HepG2 (cell line): ENCODE measurements at regions not wholly inside any gene's neighbourhood (a gene's known extent, or its start where the extent isn't known, plus 50 kb on each side); places are given as distances from the start of the nearest gene placed in this dataset.

Experiments used
- CCDC6 ChIP-seq: sonication (generic); formaldehyde crosslinking; IDR thresholded peaks from 2 replicates; pipeline ENCODE4 v1.8.1; 2022; ENCODE audit warnings: mild to moderate bottlenecking, missing genetic modification reagents, moderate library complexity
- ELF1 ChIP-seq: sonication (generic); formaldehyde crosslinking; IDR thresholded peaks from 2 replicates; pipeline ENCODE4 v1.4.0; 2020; ENCODE audit warnings: missing genetic modification reagents
- EZH2 ChIP-seq: conservative IDR thresholded peaks from 2 replicates; pipeline ENCODE4 v1.6.1; 2012; ENCODE audit warnings: mild to moderate bottlenecking, low read depth, low read length, moderate library complexity
- HNF4G ChIP-seq, 2 experiments: sonication (generic) in 1 of 2; formaldehyde crosslinking in 1 of 2; IDR thresholded peaks; 2 replicates each; pipeline versions ENCODE4 v1.4.0 to v1.6.1; 2011 to 2020; ENCODE audit warnings: borderline replicate concordance in 2 of 2, low read depth in 2 of 2, mild to moderate bottlenecking in 2 of 2, low read length in 1 of 2, missing genetic modification reagents in 1 of 2, moderate library complexity in 1 of 2
- PAF1 ChIP-seq: IDR thresholded peaks from 2 replicates; pipeline ENCODE4 v1.6.1; 2016; ENCODE audit warnings: missing genetic modification reagents, missing compliant biosample characterization
- POLR2A ChIP-seq, 2 experiments: IDR thresholded peaks; 2 replicates each; pipeline ENCODE4 v1.6.1; 2011; ENCODE audit warnings: low read depth in 2 of 2, low read length in 2 of 2, mild to moderate bottlenecking in 1 of 2, moderate library complexity in 1 of 2; ENCODE audit not compliant: insufficient read depth in 1 of 2
- RARA ChIP-seq: IDR thresholded peaks from 2 replicates; pipeline ENCODE4 v1.6.1; 2016; ENCODE audit warnings: missing genetic modification reagents, missing compliant biosample characterization
- SIN3A ChIP-seq: IDR thresholded peaks from 2 replicates; pipeline ENCODE4 v1.6.1; 2011; ENCODE audit warnings: low read depth, mild to moderate bottlenecking, control low read depth, low read length, borderline replicate concordance
- STAG1 ChIP-seq: sonication (generic); formaldehyde crosslinking; IDR thresholded peaks from 2 replicates; pipeline ENCODE4 v1.4.0; 2020; ENCODE audit warnings: missing genetic modification reagents
- TCF7L2 ChIP-seq: IDR thresholded peaks from 2 replicates; pipeline ENCODE4 v1.6.1; 2011; ENCODE audit warnings: mild to moderate bottlenecking, low read depth, low read length, moderate library complexity
- TRIM24 ChIP-seq: sonication (generic); formaldehyde crosslinking; IDR thresholded peaks from 2 replicates; pipeline ENCODE4 v1.8.0; 2022; ENCODE audit warnings: mild to moderate bottlenecking, missing genetic modification reagents
- ZFX ChIP-seq: sonication (generic); formaldehyde crosslinking; IDR thresholded peaks from 2 replicates; pipeline ENCODE4 v1.4.0; 2020; ENCODE audit warnings: mild to moderate bottlenecking, low read depth, missing genetic modification reagents, moderate library complexity
- TF ChIP-seq, protein P1 (sequence below): sonication (generic); formaldehyde crosslinking; IDR thresholded peaks from 2 replicates; pipeline ENCODE4 v1.5.0; 2020; ENCODE audit warnings: mild to moderate bottlenecking, missing genetic modification reagents, moderate library complexity

DNA sequence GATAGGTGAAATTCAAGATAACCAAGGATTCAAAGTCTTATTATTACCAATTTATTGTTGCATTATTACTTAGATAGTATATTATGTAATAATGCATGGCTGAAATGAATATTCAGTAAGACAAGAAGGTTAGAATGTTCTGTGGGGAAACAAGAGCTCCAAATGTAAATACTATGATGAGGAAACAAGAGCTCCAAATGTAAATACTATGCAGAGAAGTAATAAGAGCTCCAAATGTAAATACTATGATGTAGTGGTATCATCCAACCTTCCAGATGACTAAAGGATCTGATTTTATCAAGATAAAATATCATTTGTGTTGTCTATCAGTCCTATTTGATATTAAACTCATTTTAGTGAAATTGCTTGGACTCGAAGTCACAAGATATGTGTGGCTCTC lies 82.2 kb upstream of the PCDH18 start:
- TF ChIP-seq RARA (CRISPR knock-in tag): no peak
- TF ChIP-seq ELF1 (CRISPR knock-in tag): no peak
- TF ChIP-seq POLR2A (IDR thresholded peaks at IDR 0.05; ENCODE audit: insufficient read depth in 1 of 2, low read depth in 2 of 2, low read length in 2 of 2): no peak
- TF ChIP-seq EZH2: no peak
- TF ChIP-seq TRIM24 (CRISPR knock-in tag): no peak
- no peak for TF ChIP-seq CCDC6 (CRISPR knock-in tag)
- TF ChIP-seq STAG1 (CRISPR knock-in tag): no peak
- no peak for TF ChIP-seq PAF1 (CRISPR knock-in tag)
- no peak for TF ChIP-seq SIN3A
- TF ChIP-seq HNF4G (IDR thresholded peaks at IDR 0.05; ENCODE audit: borderline replicate concordance, low read depth, low read length): no peak
- no peak for TF ChIP-seq HNF4G (CRISPR knock-in tag; IDR thresholded peaks at IDR 0.05; ENCODE audit: borderline replicate concordance, low read depth)
- no peak for TF ChIP-seq ZFX (CRISPR knock-in tag)
- TF ChIP-seq TCF7L2: no peak
- TF ChIP-seq, protein P1, sequence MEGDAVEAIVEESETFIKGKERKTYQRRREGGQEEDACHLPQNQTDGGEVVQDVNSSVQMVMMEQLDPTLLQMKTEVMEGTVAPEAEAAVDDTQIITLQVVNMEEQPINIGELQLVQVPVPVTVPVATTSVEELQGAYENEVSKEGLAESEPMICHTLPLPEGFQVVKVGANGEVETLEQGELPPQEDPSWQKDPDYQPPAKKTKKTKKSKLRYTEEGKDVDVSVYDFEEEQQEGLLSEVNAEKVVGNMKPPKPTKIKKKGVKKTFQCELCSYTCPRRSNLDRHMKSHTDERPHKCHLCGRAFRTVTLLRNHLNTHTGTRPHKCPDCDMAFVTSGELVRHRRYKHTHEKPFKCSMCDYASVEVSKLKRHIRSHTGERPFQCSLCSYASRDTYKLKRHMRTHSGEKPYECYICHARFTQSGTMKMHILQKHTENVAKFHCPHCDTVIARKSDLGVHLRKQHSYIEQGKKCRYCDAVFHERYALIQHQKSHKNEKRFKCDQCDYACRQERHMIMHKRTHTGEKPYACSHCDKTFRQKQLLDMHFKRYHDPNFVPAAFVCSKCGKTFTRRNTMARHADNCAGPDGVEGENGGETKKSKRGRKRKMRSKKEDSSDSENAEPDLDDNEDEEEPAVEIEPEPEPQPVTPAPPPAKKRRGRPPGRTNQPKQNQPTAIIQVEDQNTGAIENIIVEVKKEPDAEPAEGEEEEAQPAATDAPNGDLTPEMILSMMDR: no peak
